A549 (cell line): ENCODE measurements at regions not wholly inside any gene's neighbourhood (a gene's known extent, or its start where the extent isn't known, plus 50 kb on each side); places are given as distances from the start of the nearest gene placed in this dataset.

Experiments
- ATAC-seq, 2 experiments: fragments of 200-7000 bp in 1 of 2; fragments of >200 bp in 1 of 2; cut with Nextera tagmentation in 1 of 2; cut with Tn5 transposase in 1 of 2; 3 replicates each; pipeline versions ENCODE4 v1.8.0 to v1.9.1; 2018 to 2020; ENCODE audit warnings: mild to moderate bottlenecking in 1 of 2, moderate library complexity in 1 of 2
- CTCF ChIA-PET: fragments of 300-600 bp; sonication (Branson Sonifier 250); formaldehyde crosslinking; extraction: SDS; loops from one replicate; lab custom pipeline; 2021; ENCODE audit warnings: antibody characterized with exemption, inconsistent platforms; lab: Yijun Ruan, JAX
- POLR2A ChIA-PET: fragments of 350-600 bp; formaldehyde crosslinking; extraction: SDS; loops from one replicate; lab custom pipeline; 2021; ENCODE audit warnings: antibody characterized with exemption, inconsistent platforms; lab: Yijun Ruan, JAX
- DNase-seq, 2 experiments: peaks; one replicate each; pipeline versions ENCODE4 v3.0.0 to v3.0.0-alpha.2; 2011 to 2016; ENCODE audit warnings: low read depth in 1 of 2, low spot score in 1 of 2
- FAIRE-seq: peaks from 2 replicates; lab custom pipeline; 2011; peaks lifted over from hg19 to GRCh38; lab: Jason Lieb, UNC
- H3K27ac ChIP-seq, 2 experiments: fragments of >200 bp; sonication (Bioruptor Twin); formaldehyde crosslinking; 3 replicates each; pipeline ENCODE4 v1.5.1; 2016 to 2017
- H3K4me1 ChIP-seq: fragments of >200 bp; sonication (Bioruptor Twin); formaldehyde crosslinking; 3 replicates; pipeline ENCODE4 v1.6.1; 2016
- H3K4me2 ChIP-seq: fragments of >200 bp; sonication (Bioruptor Twin); formaldehyde crosslinking; 3 replicates; pipeline ENCODE4 v1.6.1; 2016
- H3K4me3 ChIP-seq: fragments of >200 bp; sonication (Bioruptor Twin); formaldehyde crosslinking; 3 replicates; pipeline ENCODE4 v1.5.1; 2016
- H3K9me3 ChIP-seq: fragments of >200 bp; sonication (Bioruptor Twin); formaldehyde crosslinking; 3 replicates; pipeline ENCODE4 v1.6.1; 2016
- BCL3 ChIP-seq: fragments of >200 bp; sonication (Bioruptor Twin); formaldehyde crosslinking; IDR thresholded peaks from 3 replicates; pipeline ENCODE4 v1.6.1; 2016
- BHLHE40 ChIP-seq: IDR thresholded peaks from 2 replicates; pipeline ENCODE4 v1.6.1; 2012; ENCODE audit warnings: low read depth, low read length, inconsistent platforms
- CBX2 ChIP-seq: fragments of 200-600 bp; sonication (generic); IDR thresholded peaks from 2 replicates; pipeline ENCODE4 v1.6.1; 2016; ENCODE audit warnings: low read depth, mild to moderate bottlenecking, borderline replicate concordance
- CBX8 ChIP-seq: fragments of 200-600 bp; sonication (generic); IDR thresholded peaks from 2 replicates; pipeline ENCODE4 v1.6.1; 2016
- E2F6 ChIP-seq: IDR thresholded peaks from 2 replicates; pipeline ENCODE4 v1.6.1; 2012; ENCODE audit warnings: low read depth, borderline replicate concordance
- EP300 ChIP-seq, 2 experiments: fragments of >200 bp; sonication (Bioruptor Twin); formaldehyde crosslinking; IDR thresholded peaks; 2 replicates in 1 of 2; 3 replicates in 1 of 2; pipeline ENCODE4 v1.6.1; 2016 to 2017
- FOSB ChIP-seq: fragments of 250-450 bp; sonication (Bioruptor Pico); IDR thresholded peaks from 2 replicates; pipeline ENCODE4 v1.5.0; 2020; ENCODE audit warnings: mild to moderate bottlenecking, moderate library complexity
- FOSL2 ChIP-seq, 2 experiments: fragments of 450-650 bp in 1 of 2; fragments of >200 bp in 1 of 2; sonication (Bioruptor Twin) in 1 of 2; formaldehyde crosslinking; IDR thresholded peaks; 2 replicates each; pipeline versions ENCODE4 v1.5.0 to v1.6.1; 2016 to 2020; ENCODE audit warnings: mild to moderate bottlenecking in 1 of 2, moderate library complexity in 1 of 2
- HDAC2 ChIP-seq: fragments of 200-600 bp; sonication (generic); IDR thresholded peaks from 2 replicates; pipeline ENCODE4 v1.6.1; 2016
- HEYL ChIP-seq: fragments of 250-450 bp; sonication (Bioruptor Pico); IDR thresholded peaks from 2 replicates; pipeline ENCODE4 v1.8.0; 2021; ENCODE audit warnings: mild to moderate bottlenecking, moderate library complexity
- HOXB13 ChIP-seq: fragments of 250-450 bp; sonication (Bioruptor Pico); IDR thresholded peaks from 2 replicates; pipeline ENCODE4 v1.5.0; 2020; ENCODE audit warnings: low read depth, mild to moderate bottlenecking, moderate library complexity
- NPAS2 ChIP-seq: fragments of 250-450 bp; sonication (Bioruptor Pico); IDR thresholded peaks from 2 replicates; pipeline ENCODE4 v1.8.0; 2022; ENCODE audit warnings: mild to moderate bottlenecking, moderate library complexity, borderline replicate concordance
- PBX3 ChIP-seq: IDR thresholded peaks from 2 replicates; pipeline ENCODE4 v1.6.1; 2012
- PHF8 ChIP-seq: fragments of 200-600 bp; sonication (generic); IDR thresholded peaks from 2 replicates; pipeline ENCODE4 v1.6.1; 2016; ENCODE audit warnings: low read depth, mild to moderate bottlenecking, antibody characterized with exemption, moderate library complexity, borderline replicate concordance
- RARB ChIP-seq: fragments of 250-450 bp; sonication (Bioruptor Pico); IDR thresholded peaks from 2 replicates; pipeline ENCODE4 v1.8.0; 2021; ENCODE audit warnings: mild to moderate bottlenecking, moderate library complexity
- RNF2 ChIP-seq: fragments of 200-600 bp; sonication (generic); IDR thresholded peaks from 2 replicates; pipeline ENCODE4 v1.6.1; 2016; ENCODE audit warnings: low read depth, mild to moderate bottlenecking, antibody characterized with exemption, moderate library complexity, borderline replicate concordance
- USF2 ChIP-seq: fragments of 450-650 bp; IDR thresholded peaks from 2 replicates; pipeline ENCODE4 v1.6.1; 2014; ENCODE audit warnings: antibody characterized with exemption
- ZC3H11A ChIP-seq: fragments of 450-650 bp; IDR thresholded peaks from 2 replicates; pipeline ENCODE4 v1.6.1; 2014; ENCODE audit warnings: antibody characterized with exemption, mild to moderate bottlenecking
- WGBS: methylation state at CpG from one replicate; pipeline ENCODE4 v1.1.6; 2017; ENCODE audit errors: missing lambda C conversion rate; 5-methylcytosine and 5-hydroxymethylcytosine counted together

- DNase-seq (peak in 1 of 2 experiments; percentile 7), FAIRE-seq (no peak), ATAC-seq (no peak)
- Histone ChIP-seq H3K9me3 (no peaks in the 10 kb centered on the region), H3K4me2 (no peak overlapping the region), H3K4me3 (no peak overlapping the region), H3K27ac (no peak overlapping the region), H3K4me1 (no peaks in the 10 kb centered on the region)
- whole genome bisulfite sequencing = 58% methylated on average over 23 of the region's 23 CpGs
- POLR2A ChIA-PET = no interaction called here
- TF ChIP-seq PBX3 (no peak), PHF8 (no peak), CBX2 (no peak), HOXB13 (CRISPR knock-in tag) (no peak), HEYL (CRISPR knock-in tag) (no peak), RARB (CRISPR knock-in tag) (no peak)
- CTCF ChIA-PET = interaction anchor here (0.7 to 1.3 kb wide), 3 partner anchors 31 to 571 kb away, joined by 3 to 4 read pairs (median 3); no protein-coding TSS in a partner anchor
Observed at GRCh38 chr14:71181215-71182003, 274.1 kb downstream of the PCNX1 start.

- Histone ChIP-seq H3K4me2 (no peak overlapping the region), H3K4me1 (no peaks in the 10 kb centered on the region), H3K9me3 (no peaks in the 10 kb centered on the region), H3K27ac (no peak overlapping the region), H3K4me3 (no peak overlapping the region)
- no peak for DNase-seq
- TF ChIP-seq NPAS2 (CRISPR knock-in tag) (no peak), EP300 (IDR thresholded peaks at IDR 0.05) (no peak), CBX8 (no peak), ZC3H11A (no peak), E2F6 (no peak), HDAC2 (no peak), BCL3 (no peak), BHLHE40 (no peak), FOSL2 (IDR thresholded peaks at IDR 0.05) (no peak), FOSL2 (CRISPR knock-in tag; IDR thresholded peaks at IDR 0.05) (no peak), RNF2 (no peak), USF2 (no peak), FOSB (CRISPR knock-in tag) (no peak)
- no peak for FAIRE-seq
- CTCF ChIA-PET = interaction anchor here (0.6 kb wide), 2 partner anchors 685 to 1476 kb away, joined by 3 to 4 read pairs; no protein-coding TSS in a partner anchor
- POLR2A ChIA-PET = no interaction called here
- no peak for ATAC-seq
- WGBS = 22% methylated on average over 7 of the region's 7 CpGs
Observed at GRCh38 chr14:71183876-71184689, 276.8 kb downstream of the PCNX1 start.
